HepG2 (cell line): ENCODE measurements at regions not wholly inside any gene's neighbourhood (a gene's known extent, or its start where the extent isn't known, plus 50 kb on each side); places are given as distances from the start of the nearest gene placed in this dataset.

Experiments
- ARNT ChIP-seq: fragments of 450-650 bp; IDR thresholded peaks from 2 replicates; pipeline ENCODE4 v1.6.1; 2017
- ISL2 ChIP-seq: sonication (generic); formaldehyde crosslinking; IDR thresholded peaks from 2 replicates; pipeline ENCODE4 v1.5.0; 2020; ENCODE audit warnings: missing genetic modification reagents
- MAZ ChIP-seq, 2 experiments: sonication (generic) in 1 of 2; formaldehyde crosslinking in 1 of 2; IDR thresholded peaks; 2 replicates each; pipeline versions ENCODE4 v1.5.0 to v1.6.1; 2012 to 2020; ENCODE audit warnings: low read depth in 2 of 2, mild to moderate bottlenecking in 2 of 2, borderline replicate concordance in 1 of 2, improper control_type of control experiment in 1 of 2, low read length in 1 of 2, missing genetic modification reagents in 1 of 2, moderate library complexity in 1 of 2
- NR2C2 ChIP-seq: sonication (generic); formaldehyde crosslinking; IDR thresholded peaks from 2 replicates; pipeline ENCODE4 v1.4.0; 2020; ENCODE audit warnings: missing genetic modification reagents, mild to moderate bottlenecking, moderate library complexity, borderline replicate concordance
- NR3C1 ChIP-seq: sonication (generic); formaldehyde crosslinking; IDR thresholded peaks from 2 replicates; pipeline ENCODE4 v1.4.0; 2020; ENCODE audit warnings: missing genetic modification reagents
- POLR2A ChIP-seq, 2 experiments: IDR thresholded peaks; 2 replicates each; pipeline ENCODE4 v1.6.1; 2011; ENCODE audit warnings: low read depth in 2 of 2, low read length in 2 of 2, mild to moderate bottlenecking in 1 of 2, moderate library complexity in 1 of 2; ENCODE audit not compliant: insufficient read depth in 1 of 2
- RFX5 ChIP-seq: IDR thresholded peaks from 2 replicates; pipeline ENCODE4 v1.6.1; 2011; ENCODE audit warnings: low read depth, low read length, improper control_type of control experiment
- SMAD1 ChIP-seq: sonication (generic); formaldehyde crosslinking; IDR thresholded peaks from 2 replicates; pipeline ENCODE4 v1.4.0; 2020; ENCODE audit warnings: missing genetic modification reagents, low read depth, mild to moderate bottlenecking, borderline replicate concordance
- TCF12 ChIP-seq, 2 experiments: fragments of 450-650 bp in 1 of 2; sonication (generic) in 1 of 2; formaldehyde crosslinking in 1 of 2; IDR thresholded peaks; 2 replicates each; pipeline versions ENCODE4 v1.6.1 to v1.8.0; 2017 to 2022; ENCODE audit warnings: antibody characterized with exemption in 1 of 2, mild to moderate bottlenecking in 1 of 2, missing genetic modification reagents in 1 of 2, moderate library complexity in 1 of 2
- ZNF768 ChIP-seq: sonication (generic); formaldehyde crosslinking; IDR thresholded peaks from 2 replicates; pipeline ENCODE4 v1.4.0; 2020; ENCODE audit warnings: missing genetic modification reagents
- TF ChIP-seq, protein P1 (sequence below): sonication (generic); formaldehyde crosslinking; IDR thresholded peaks from 2 replicates; pipeline ENCODE4 v1.5.0; 2020; ENCODE audit warnings: mild to moderate bottlenecking, missing genetic modification reagents, moderate library complexity
- TF ChIP-seq, protein P2 (sequence below): IDR thresholded peaks from 2 replicates; pipeline ENCODE4 v1.6.1; 2016
- TF ChIP-seq, protein P3 (sequence below): IDR thresholded peaks from 2 replicates; pipeline ENCODE4 v1.6.1; 2012; ENCODE audit warnings: inconsistent platforms

DNA sequence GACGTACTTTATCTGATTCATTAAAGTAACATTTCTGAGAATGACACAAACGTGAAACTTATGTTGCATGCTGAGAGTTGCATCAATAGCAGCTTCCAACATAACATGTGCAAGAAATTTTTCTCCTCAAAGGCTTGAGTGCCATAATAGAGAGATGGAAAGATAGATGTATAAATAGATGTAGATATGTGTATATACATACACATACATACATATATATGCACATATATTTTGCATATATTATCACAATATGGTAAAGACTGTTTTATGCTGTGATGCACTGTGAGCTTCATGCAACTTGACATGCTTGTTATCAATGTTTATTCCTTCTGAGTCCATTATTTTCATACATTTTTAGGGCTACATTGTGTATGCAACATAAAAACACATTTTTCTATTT, 270.6 kb upstream of the GALNTL6 start:
- TF ChIP-seq RFX5 (no peak), SMAD1 (CRISPR knock-in tag) (no peak), TCF12 (IDR thresholded peaks at IDR 0.05) (no peak), TCF12 (CRISPR knock-in tag; IDR thresholded peaks at IDR 0.05) (no peak), ARNT (no peak), POLR2A (IDR thresholded peaks at IDR 0.05; ENCODE audit: insufficient read depth in 1 of 2, low read depth in 2 of 2, low read length in 2 of 2) (no peak), NR3C1 (CRISPR knock-in tag) (no peak), ISL2 (CRISPR knock-in tag) (no peak), MAZ (IDR thresholded peaks at IDR 0.05; ENCODE audit: borderline replicate concordance, low read depth, low read length) (no peak), MAZ (CRISPR knock-in tag; IDR thresholded peaks at IDR 0.05; ENCODE audit: low read depth) (no peak), ZNF768 (CRISPR knock-in tag) (no peak), NR2C2 (CRISPR knock-in tag) (no peak)
- TF ChIP-seq, protein P1, sequence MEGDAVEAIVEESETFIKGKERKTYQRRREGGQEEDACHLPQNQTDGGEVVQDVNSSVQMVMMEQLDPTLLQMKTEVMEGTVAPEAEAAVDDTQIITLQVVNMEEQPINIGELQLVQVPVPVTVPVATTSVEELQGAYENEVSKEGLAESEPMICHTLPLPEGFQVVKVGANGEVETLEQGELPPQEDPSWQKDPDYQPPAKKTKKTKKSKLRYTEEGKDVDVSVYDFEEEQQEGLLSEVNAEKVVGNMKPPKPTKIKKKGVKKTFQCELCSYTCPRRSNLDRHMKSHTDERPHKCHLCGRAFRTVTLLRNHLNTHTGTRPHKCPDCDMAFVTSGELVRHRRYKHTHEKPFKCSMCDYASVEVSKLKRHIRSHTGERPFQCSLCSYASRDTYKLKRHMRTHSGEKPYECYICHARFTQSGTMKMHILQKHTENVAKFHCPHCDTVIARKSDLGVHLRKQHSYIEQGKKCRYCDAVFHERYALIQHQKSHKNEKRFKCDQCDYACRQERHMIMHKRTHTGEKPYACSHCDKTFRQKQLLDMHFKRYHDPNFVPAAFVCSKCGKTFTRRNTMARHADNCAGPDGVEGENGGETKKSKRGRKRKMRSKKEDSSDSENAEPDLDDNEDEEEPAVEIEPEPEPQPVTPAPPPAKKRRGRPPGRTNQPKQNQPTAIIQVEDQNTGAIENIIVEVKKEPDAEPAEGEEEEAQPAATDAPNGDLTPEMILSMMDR (CRISPR knock-in tag), result no peak
- TF ChIP-seq, protein P2, sequence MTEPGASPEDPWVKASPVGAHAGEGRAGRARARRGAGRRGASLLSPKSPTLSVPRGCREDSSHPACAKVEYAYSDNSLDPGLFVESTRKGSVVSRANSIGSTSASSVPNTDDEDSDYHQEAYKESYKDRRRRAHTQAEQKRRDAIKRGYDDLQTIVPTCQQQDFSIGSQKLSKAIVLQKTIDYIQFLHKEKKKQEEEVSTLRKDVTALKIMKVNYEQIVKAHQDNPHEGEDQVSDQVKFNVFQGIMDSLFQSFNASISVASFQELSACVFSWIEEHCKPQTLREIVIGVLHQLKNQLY (CRISPR knock-in tag), result no peak
- TF ChIP-seq, protein P3, sequence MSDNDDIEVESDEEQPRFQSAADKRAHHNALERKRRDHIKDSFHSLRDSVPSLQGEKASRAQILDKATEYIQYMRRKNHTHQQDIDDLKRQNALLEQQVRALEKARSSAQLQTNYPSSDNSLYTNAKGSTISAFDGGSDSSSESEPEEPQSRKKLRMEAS, result no peak
